HEK293 (cell line): ENCODE measurements at regions not wholly inside any gene's neighbourhood (a gene's known extent, or its start where the extent isn't known, plus 50 kb on each side); places are given as distances from the start of the nearest gene placed in this dataset.

Experiments
- GLI2 ChIP-seq: fragments of 450-650 bp; formaldehyde crosslinking; IDR thresholded peaks from 2 replicates; pipeline ENCODE4; 2017; ENCODE audit warnings: missing biosample characterization, missing genetic modification characterization, low read depth, borderline replicate concordance
- ZBTB7A ChIP-seq: fragments of 450-650 bp; formaldehyde crosslinking; IDR thresholded peaks from 2 replicates; pipeline ENCODE4 v1.5.1; 2016; ENCODE audit warnings: low read depth, missing biosample characterization, missing genetic modification characterization
- ZNF155 ChIP-seq: fragments of 450-650 bp; formaldehyde crosslinking; IDR thresholded peaks from 2 replicates; pipeline ENCODE4 v1.5.1; 2016; ENCODE audit warnings: missing biosample characterization, missing genetic modification characterization
- ZNF16 ChIP-seq: fragments of 450-650 bp; formaldehyde crosslinking; IDR thresholded peaks from 2 replicates; pipeline ENCODE4 v1.5.1; 2016; ENCODE audit warnings: low read depth, missing biosample characterization, missing genetic modification characterization
- ZNF521 ChIP-seq: fragments of 450-650 bp; formaldehyde crosslinking; IDR thresholded peaks from 2 replicates; pipeline ENCODE4 v1.5.1; 2017; ENCODE audit warnings: missing biosample characterization, mild to moderate bottlenecking, missing genetic modification characterization
- ZNF768 ChIP-seq: fragments of 450-650 bp; formaldehyde crosslinking; IDR thresholded peaks from 2 replicates; pipeline ENCODE4 v1.5.1; 2018; ENCODE audit warnings: missing biosample characterization, mild to moderate bottlenecking, missing genetic modification characterization
- ZNF791 ChIP-seq: fragments of 450-650 bp; formaldehyde crosslinking; IDR thresholded peaks from 2 replicates; pipeline ENCODE4 v1.5.1; 2016; ENCODE audit warnings: missing biosample characterization, missing genetic modification characterization
- TF ChIP-seq, protein P1 (sequence below): fragments of 450-650 bp; formaldehyde crosslinking; IDR thresholded peaks from 2 replicates; pipeline ENCODE4 v1.5.1; 2016; ENCODE audit warnings: missing biosample characterization, missing genetic modification characterization

DNA sequence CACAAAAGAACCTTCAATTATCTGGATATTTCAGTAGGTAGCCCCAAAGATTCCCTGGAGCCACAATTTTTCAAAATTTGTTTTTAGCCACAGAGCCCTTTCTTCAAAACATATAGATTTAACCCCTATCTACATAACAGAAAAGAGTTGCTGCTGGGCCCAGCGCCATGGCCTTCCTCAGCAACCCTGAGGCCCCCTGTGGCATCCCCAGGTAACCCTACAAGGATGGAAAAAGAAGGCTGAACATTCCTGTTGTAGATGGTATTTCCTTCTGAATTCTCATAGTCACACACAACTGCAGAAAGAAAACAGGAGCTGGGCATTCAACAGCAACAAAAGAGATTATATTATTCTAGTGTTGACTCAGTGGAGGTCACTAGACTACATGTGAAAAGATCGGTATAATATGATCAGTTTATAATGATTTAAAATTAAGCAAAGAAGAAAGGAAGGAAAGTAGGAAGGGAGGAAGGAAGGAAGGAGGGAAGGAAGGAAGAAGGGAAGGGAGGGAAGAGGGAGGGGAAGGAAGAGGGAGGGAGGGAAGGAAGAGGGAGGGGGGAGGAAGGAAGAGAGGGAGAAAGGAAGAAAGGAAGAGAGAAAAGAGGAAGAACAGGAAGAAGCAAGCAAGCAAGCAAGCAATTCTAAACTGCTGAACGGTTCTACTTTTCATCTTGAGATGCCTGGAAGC, 342.5 kb upstream of the NR2F2 start:
- TF ChIP-seq ZBTB7A: no peak
- TF ChIP-seq ZNF791 (tag by site-specific recombination): no peak
- no peak for TF ChIP-seq ZNF16
- TF ChIP-seq GLI2 (tag by site-specific recombination): no peak
- TF ChIP-seq ZNF521 (tag by site-specific recombination): no peak
- no peak for TF ChIP-seq ZNF155 (tag by site-specific recombination)
- no peak for TF ChIP-seq ZNF768 (tag by site-specific recombination)
- TF ChIP-seq, protein P1, sequence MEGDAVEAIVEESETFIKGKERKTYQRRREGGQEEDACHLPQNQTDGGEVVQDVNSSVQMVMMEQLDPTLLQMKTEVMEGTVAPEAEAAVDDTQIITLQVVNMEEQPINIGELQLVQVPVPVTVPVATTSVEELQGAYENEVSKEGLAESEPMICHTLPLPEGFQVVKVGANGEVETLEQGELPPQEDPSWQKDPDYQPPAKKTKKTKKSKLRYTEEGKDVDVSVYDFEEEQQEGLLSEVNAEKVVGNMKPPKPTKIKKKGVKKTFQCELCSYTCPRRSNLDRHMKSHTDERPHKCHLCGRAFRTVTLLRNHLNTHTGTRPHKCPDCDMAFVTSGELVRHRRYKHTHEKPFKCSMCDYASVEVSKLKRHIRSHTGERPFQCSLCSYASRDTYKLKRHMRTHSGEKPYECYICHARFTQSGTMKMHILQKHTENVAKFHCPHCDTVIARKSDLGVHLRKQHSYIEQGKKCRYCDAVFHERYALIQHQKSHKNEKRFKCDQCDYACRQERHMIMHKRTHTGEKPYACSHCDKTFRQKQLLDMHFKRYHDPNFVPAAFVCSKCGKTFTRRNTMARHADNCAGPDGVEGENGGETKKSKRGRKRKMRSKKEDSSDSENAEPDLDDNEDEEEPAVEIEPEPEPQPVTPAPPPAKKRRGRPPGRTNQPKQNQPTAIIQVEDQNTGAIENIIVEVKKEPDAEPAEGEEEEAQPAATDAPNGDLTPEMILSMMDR (tag by site-specific recombination): no peak
